ENCODE measurements at regions not wholly inside any gene's neighbourhood (a gene's known extent, or its start where the extent isn't known, plus 50 kb on each side); places are given as distances from the start of the nearest gene placed in this dataset.

DNA sequence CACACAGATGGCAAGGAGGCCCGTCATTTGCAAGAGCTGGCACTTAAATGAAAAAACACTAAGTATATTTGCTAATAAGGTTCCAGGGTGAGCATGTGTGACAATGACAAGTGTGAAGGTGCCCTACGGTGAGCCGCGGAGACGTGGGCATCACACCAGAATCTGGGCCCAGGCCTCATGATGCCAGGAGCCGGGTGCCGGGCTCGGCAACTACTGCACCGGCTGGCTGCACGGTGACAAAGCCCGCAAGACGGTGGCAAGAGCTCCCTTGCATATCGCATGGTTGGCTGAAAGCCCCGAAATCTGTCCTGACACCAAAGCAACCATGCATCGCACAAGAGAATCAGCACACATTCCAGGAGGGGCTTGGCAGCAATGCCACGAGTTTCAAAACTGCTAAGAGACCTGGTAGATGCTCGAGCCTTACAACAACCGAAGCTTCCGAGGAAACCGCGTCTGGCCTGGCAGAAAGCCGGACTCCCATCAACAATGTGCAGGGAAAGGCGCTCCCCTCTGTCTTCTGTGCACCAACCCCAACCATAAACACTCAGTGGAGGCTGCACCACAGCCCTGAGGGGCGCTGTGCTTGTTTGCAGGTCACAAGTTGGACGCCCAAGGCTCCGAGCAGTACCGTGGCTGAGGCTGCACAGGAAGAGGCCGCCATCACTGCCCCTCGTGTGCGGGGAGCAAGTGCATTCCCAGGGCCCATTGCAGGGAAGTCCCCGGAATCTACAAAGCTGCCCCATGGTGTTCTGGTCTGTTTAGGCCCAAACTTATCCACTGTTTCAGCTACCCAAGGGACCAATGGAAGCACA, 339.7 kb downstream of the CTTN start:
- Histone ChIP-seq H3K4me3 (ENCODE audit: low read length) (no peak overlapping the region), H3K9ac (ENCODE audit: low read length) (no peak overlapping the region), H3K27me3 (ENCODE audit: insufficient read depth, low read depth, low read length) (no peaks in the 10 kb centered on the region), H3K9me2 (ENCODE audit: insufficient read depth, low read length) (no peaks in the 10 kb centered on the region), H3K27ac (ENCODE audit: low read length) (no peak overlapping the region), H4K20me1 (ENCODE audit: insufficient read depth) (no peaks in the 10 kb centered on the region), H3K9me3 (ENCODE audit: low read length) (no peaks in the 10 kb centered on the region), H3K36me3 (ENCODE audit: insufficient read depth, low read length) (no peaks in the 10 kb centered on the region), H3K79me2 (replicated peaks; ENCODE audit: insufficient read depth, low read length) (no peaks in the 10 kb centered on the region), H3K4me2 (ENCODE audit: low read length) (no peak overlapping the region), H3F3A (ENCODE audit: insufficient read depth, low read length, poor library complexity, severe bottlenecking) (no peaks in the 10 kb centered on the region), H2AFZ (ENCODE audit: low read depth, low read length) (no peak overlapping the region)
- TF ChIP-seq REST (IDR thresholded peaks at IDR 0.05; ENCODE audit: borderline replicate concordance) (no peak), TAF1 (IDR thresholded peaks at IDR 0.05; ENCODE audit: low read depth) (no peak), MXI1 (conservative IDR thresholded peaks at IDR 0.05; ENCODE audit: poor library complexity, severe bottlenecking) (no peak), RAD21 (conservative IDR thresholded peaks at IDR 0.05) (no peak), EZH2 (IDR thresholded peaks at IDR 0.05; ENCODE audit: borderline replicate concordance, insufficient read depth, low read length, poor library complexity, severe bottlenecking) (no peak), EP300 (conservative IDR thresholded peaks at IDR 0.05; ENCODE audit: poor library complexity, severe bottlenecking) (no peak), POLR2AphosphoS5 (IDR thresholded peaks at IDR 0.05) (no peak), SMC3 (conservative IDR thresholded peaks at IDR 0.05; ENCODE audit: poor library complexity) (no peak)
- TF ChIP-seq, protein P1, sequence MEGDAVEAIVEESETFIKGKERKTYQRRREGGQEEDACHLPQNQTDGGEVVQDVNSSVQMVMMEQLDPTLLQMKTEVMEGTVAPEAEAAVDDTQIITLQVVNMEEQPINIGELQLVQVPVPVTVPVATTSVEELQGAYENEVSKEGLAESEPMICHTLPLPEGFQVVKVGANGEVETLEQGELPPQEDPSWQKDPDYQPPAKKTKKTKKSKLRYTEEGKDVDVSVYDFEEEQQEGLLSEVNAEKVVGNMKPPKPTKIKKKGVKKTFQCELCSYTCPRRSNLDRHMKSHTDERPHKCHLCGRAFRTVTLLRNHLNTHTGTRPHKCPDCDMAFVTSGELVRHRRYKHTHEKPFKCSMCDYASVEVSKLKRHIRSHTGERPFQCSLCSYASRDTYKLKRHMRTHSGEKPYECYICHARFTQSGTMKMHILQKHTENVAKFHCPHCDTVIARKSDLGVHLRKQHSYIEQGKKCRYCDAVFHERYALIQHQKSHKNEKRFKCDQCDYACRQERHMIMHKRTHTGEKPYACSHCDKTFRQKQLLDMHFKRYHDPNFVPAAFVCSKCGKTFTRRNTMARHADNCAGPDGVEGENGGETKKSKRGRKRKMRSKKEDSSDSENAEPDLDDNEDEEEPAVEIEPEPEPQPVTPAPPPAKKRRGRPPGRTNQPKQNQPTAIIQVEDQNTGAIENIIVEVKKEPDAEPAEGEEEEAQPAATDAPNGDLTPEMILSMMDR (IDR thresholded peaks at IDR 0.05; ENCODE audit: poor library complexity, severe bottlenecking) = no peak

DNA sequence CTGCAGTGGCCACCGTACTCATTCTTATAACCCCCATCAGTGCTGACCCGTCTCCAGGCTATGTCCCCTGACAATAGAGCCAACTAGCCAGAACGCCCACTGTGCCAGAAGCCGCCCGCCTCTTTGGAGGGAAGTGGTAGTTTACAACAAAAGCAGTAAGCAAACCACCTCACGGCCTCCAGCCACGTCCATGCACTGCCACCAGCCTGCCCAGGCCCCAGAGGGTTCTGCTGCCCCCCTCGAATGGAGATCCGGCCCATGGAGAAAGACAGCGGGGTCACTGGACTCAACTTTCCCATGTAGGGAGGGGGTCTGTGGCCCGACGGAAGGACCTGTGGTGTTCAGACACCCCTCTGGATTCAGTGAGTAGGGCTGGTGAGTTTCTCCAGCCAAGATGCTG, 340.3 kb downstream of the CTTN start:
- no peaks in the 10 kb centered on the region for H3F3A ChIP-seq (ENCODE audit: insufficient read depth, low read length, poor library complexity, severe bottlenecking)
- no peak overlapping the region for H3K4me2 ChIP-seq (ENCODE audit: low read length)
- H2AFZ ChIP-seq (ENCODE audit: low read depth, low read length) = no peak overlapping the region
- H3K9me3 ChIP-seq (ENCODE audit: low read length) = no peaks in the 10 kb centered on the region
- no peak overlapping the region for H3K27ac ChIP-seq (ENCODE audit: low read length)
- no peaks in the 10 kb centered on the region for H3K27me3 ChIP-seq (ENCODE audit: insufficient read depth, low read depth, low read length)
- no peak overlapping the region for H3K9ac ChIP-seq (ENCODE audit: low read length)
- no peak overlapping the region for H3K4me3 ChIP-seq (ENCODE audit: low read length)
- H3K9me2 ChIP-seq (ENCODE audit: insufficient read depth, low read length) = no peaks in the 10 kb centered on the region
- TF ChIP-seq POLR2AphosphoS5 (IDR thresholded peaks at IDR 0.05) (no peak), REST (IDR thresholded peaks at IDR 0.05; ENCODE audit: borderline replicate concordance) (no peak), MXI1 (conservative IDR thresholded peaks at IDR 0.05; ENCODE audit: poor library complexity, severe bottlenecking) (no peak), SMC3 (conservative IDR thresholded peaks at IDR 0.05; ENCODE audit: poor library complexity) (no peak), EZH2 (IDR thresholded peaks at IDR 0.05; ENCODE audit: borderline replicate concordance, insufficient read depth, low read length, poor library complexity, severe bottlenecking) (no peak), EP300 (conservative IDR thresholded peaks at IDR 0.05; ENCODE audit: poor library complexity, severe bottlenecking) (no peak), TAF1 (IDR thresholded peaks at IDR 0.05; ENCODE audit: low read depth) (no peak), RAD21 (conservative IDR thresholded peaks at IDR 0.05) (no peak)
- TF ChIP-seq, protein P1 (IDR thresholded peaks at IDR 0.05; ENCODE audit: poor library complexity, severe bottlenecking) = no peak
- H4K20me1 ChIP-seq (ENCODE audit: insufficient read depth) = no peaks in the 10 kb centered on the region
- H3K79me2 ChIP-seq (replicated peaks; ENCODE audit: insufficient read depth, low read length) = no peaks in the 10 kb centered on the region
- no peaks in the 10 kb centered on the region for H3K36me3 ChIP-seq (ENCODE audit: insufficient read depth, low read length)
